Activated CD4-positive, alpha-beta T cell treated with anti-CD3 and anti-CD28 coated beads, Interleukin-2, amount 50 U/mL, for 48 hours (primary cell): ENCODE measurements at regions not wholly inside any gene's neighbourhood (a gene's known extent, or its start where the extent isn't known, plus 50 kb on each side); places are given as distances from the start of the nearest gene placed in this dataset.
A peak's percentile ranks its signal among the peaks of the same experiment; 100 is the strongest.
"Not testable (repeated sequence)": the region's sequence is repeated elsewhere in the genome, so short reads cannot be mapped to it uniquely, and the experiment has no call there.

Source experiments
- DNase-seq, 2 experiments: peaks; one replicate each; pipeline ENCODE4 v3.0.0-alpha.2; 2020

DNA sequence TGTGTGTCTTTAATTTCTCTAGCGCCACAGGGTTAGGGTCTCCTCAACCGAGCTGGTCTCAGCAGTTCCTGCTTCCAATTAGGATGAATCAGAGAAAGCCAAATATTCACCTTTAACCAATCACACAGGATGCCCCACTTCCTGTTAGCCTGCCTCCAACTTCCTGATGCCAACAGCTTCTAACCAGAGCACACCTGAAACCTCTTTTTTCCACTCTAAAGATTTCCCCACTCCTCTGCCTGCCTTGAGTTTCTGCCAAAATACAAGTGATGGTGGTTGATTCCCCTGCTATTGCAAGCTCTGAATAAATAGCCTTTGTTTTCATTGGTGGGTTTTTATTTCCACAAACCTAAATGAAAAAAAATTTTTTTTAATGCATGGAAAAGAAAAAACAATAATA, 144.7 kb upstream of the UST start:
- no peak for DNase-seq

DNA sequence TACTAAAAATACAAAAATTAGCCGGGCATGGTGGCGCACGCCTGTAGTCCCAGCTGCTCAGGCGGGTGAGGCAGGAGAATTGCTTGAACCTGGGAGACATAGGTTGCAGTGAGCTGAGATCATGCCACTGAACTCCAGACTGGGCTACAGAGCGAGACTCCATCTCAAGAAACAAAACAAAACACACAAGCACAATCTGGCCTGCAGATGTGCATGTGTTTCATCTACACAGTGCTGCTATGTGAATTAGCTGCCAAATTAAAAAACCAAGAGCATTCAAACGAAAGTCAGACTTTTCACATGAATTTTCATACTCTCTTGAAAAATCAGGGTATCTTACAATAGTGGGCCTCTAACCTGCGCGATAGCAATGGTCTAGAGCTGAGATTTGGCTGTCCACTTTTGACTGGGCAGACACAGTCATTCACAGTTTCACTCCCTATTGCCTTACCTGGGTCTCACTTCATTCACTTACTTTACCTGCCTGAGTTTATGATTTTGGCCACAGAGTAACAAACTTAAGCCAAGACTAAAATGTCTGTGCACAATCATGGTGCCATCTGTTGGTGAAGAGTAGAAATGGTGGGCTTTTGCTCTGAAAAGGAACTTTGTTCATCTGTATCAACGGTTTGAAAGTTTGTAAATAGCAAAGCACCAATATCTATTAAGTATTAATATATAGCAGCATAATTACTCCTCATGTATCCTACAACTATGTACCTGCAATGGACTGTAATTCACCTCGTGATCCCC, 138.5 kb upstream of the UST start:
- no peak for DNase-seq

DNA sequence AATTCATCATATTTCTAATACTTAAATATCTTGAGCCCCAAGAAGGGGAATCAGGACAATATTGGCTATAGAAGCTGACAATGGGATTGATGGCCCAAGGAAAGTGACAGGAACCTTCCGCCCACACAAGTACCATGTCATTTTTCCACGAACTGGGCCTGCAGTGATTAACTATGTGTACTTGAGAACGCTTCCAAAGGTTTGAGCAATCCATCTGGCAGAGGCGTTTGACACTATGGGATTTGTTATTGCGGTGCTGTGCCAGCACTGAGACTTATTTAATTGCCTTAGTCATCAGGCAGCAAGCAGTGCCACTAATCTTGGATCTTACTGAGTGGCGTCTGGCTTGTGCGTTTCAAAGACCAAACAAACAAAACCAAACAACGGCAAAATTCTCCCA, 135.6 kb upstream of the UST start:
- DNase-seq: no peak

DNA sequence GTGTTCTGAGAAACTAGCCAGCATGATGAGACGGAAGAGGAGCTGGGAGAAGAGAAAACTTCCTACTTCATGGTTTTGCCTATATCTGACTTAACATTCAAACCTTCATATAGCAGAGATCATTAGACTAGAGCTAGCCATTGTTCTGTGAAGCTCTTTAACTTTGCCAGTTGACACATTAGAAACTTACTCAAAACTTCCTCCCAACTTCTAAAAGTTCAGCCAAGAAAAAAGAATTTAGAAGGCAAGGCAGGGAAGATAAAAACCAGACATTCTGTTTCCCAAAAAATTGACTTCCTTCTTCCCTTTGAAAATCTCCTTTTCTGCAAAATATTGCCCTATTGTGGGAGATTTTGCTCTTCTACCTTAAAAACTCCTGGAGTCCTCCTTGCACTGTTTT, 134.8 kb upstream of the UST start:
- DNase-seq: no peak

DNA sequence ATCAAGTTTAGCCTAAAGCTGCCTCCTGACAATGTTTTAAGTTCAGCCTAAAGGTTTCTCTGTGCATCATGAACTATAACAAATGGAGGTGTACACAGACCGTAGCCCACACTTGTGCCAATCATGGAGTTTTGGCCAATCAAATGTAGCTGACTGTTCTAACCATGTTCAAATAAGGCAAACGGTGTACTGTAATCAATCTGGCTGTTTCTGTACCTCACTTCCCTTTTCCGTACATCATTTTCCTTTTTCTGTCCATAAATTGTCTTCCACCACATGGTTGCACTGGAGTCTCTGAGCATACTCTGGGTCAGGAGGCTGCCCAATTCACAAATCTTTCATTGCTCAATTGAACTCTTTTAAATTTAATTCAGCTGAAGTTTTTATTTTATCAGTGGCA, 132.2 kb upstream of the UST start:
- DNase-seq: no peak

DNA sequence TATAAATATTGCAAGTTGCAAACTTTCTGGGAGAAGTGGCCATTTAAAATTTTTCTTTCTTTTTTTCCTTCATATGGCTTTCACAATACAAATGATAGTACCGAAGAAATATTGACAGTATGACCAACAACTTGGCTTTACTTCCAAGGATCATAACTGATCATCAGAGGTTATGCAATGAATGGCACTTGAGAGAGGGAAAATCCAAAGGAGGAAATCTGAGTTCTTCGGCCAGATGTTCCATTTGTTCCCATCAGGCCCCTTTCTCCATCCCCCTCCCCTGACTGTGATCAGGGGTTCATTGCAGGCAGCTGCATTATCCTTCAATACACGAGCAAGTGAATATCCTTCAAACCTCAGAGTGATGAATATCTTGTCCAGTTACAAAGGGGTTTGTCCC, 130.0 kb upstream of the UST start:
- DNase-seq: no peak

DNA sequence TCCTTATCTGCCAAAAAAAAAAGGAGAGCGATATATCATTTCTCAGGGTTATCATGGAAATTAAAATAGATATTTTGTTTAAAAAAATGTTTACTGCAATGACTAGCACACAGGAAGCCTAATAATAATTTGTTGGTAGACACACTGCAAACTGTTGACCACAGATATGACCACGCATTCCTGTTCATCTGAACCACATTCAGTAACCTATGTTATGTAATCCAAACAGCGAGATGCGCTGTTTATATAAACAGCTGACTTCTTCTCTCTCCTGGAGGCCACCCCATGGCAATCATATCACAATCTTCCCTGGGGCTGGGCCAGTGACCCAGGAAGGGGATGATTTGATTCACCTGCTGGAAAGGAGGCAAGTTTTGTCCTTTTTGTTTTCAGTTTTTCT, 129.3 kb upstream of the UST start:
- DNase-seq: no peak

DNA sequence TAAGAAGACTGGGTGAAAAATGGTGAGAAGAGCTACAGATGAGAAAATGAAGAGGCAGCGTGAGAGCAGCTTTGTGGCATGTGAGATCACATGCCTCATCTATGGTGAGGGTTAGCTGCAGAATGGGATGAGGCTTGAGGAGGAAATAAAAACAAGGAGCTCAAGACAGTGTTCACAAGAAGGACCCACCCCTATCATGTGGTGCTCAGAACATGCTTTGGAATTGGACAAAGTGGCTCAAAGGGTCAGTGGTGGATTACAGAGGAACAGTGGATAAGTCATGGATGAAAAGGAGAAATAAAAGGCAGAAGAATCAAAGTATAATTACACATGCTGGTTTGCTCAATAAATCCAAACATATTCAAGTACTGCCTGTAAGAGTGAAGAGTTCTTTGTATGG, 126.9 kb upstream of the UST start:
- DNase-seq: no peak

DNA sequence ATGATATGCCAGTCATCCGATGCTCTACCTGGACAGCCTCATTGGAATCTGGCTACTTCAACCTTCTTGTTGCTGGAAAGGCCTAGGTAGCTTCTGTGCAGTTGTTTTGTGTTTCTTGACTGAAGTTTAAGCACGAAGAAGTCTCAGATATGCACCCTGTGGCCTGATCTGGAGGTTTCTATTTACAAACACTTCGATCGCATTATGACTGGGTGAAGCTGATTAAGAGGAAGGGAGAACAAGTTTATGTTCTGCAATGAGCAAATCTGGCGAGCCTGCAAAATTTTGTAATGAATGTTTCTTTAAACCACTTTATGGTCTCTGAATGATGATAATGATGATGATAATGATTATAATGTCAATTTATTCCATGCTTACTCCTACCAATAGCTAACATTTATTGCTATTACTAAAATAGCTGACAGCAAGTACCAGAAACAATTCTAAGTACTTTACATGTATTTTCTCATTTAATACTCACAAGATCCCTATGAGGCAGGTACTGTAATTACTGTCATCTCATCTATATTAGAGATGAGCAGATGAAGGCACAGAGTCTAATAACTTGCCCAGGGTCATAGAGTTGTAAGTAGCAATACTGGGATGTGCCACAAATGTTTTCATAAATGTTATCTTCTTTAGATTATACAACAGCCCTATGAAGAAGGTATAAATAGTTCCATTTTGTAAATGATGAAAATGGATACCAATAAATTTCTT, 126.1 kb upstream of the UST start:
- peak in 1 of 2 experiments; percentile 4 for DNase-seq

DNA sequence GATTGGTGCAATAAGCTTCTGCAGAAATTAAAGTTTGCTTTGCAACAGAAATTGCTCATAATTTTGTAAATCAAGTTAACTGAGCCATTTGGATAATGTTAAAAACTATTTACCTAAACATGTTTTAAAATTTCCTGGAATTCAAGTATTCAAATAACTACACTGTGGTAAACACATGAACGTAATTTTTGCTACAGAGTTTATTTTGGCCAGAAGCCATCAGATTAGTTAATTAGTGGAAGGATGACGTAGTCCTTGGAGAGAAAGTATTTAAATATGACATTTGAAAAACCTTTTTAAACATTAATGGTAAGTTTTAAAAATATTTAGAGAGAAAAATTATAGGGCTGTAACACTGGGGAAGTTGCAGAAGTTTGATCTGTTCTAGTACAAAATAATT, 121.2 kb upstream of the UST start:
- DNase-seq: no peak

DNA sequence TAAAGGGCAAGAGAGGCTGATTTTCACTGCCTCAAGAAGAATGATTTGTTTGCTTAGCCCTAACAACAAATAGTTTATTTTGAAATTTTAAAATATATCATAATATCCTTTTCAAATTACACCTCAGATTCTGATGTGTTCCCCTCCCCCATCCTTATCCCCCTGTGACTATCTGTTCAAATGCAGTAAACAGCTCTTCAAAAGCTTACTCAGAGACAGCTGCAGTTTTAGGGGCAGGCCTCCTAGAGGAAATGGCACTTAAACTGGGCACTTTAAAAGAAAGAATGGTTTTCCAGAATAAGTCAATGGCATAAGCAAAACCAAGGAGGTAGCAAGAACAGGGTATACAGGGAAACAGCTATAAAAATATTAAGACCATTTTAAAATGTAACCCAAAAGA, 118.6 kb upstream of the UST start:
- DNase-seq: no peak

DNA sequence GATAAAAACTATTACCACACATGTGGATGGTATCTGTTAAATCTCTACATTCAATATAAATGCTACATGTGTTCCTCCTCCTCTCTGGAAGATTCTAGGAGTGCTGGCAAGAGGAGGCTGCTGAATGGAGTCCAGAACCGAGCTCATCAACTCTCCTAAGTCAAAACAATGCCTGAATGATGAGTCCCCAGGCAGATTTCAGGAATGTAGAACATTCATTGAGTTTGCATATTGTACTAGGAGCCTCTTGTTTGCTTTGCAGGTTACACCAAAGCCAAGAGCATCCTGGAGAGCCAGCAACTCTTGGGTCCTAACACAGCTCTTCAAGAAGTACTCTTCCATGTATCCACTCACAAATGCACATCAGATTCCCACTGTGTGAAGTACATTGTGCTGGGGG, 117.6 kb upstream of the UST start:
- DNase-seq: no peak

DNA sequence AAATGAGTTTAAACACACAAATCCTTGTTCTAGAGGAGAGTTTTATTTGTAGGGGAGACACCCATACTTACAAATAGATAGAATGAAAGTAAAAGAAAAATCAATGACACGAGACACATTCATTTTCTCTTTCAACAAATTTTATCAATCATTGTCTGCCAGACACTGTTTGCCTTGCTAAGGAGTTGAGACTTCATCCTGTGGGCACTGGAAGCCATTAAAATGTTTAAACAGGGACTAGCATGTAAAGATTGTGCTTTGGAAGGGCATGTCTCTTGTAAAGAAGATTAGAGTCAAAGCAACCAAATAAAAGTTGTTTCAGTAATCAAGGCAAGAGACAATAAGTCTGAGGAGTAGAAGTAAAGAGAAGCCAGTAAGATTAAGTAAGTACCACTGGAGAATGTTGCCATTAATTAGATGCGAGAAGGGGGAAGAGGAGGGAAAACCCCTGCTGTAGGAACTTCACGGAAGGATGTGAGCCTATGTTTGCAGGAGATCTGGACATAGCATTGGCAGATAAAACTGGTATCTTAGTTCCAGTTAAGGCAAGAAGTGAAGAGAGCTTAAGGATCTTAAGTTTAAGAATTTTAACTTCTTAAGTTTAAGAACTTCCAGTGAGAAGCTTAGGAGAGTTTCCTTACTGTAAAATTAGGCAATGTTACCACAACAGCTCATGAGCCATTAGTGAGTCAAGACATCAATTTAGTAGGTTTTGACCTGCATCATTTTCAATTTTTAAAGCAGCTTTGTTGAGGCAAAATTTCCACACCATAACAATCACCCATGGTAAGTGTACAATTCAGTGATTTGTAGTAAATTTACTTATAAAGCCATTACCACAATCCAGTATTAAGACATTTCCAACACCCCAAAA, 117.0 kb upstream of the UST start:
- DNase-seq: no peak

DNA sequence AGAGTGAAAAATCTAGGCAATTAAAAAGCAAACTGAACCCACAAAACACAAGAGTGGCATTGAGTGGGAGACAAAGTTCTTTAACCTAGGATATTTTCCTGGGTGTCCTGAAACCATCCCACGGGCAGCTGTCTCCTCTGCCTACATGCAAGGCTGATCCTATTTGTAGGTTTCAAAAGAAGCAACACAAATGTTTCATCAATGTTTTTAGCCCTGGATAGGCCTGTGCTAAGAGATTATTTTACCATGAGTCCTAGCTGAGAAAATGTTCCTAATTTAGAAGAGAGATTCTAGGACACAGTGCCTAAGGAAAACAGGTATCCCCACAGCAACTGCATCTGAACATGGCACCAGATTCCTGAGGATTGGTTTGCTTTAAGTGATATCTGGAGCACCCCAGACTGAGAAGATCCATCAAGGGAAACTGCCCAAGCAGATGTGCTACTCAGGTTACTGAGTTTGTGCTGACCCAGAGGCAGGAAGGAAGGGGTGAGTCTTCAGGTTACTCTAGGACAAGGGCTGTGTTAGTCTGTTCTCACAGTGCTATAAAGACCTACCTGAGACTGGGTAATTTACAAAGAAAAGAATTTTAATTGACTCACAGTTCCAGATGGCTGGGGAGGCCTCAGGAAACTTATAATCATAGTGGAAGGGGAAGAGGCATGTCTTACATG, 111.6 kb upstream of the UST start:
- no peak for DNase-seq

DNA sequence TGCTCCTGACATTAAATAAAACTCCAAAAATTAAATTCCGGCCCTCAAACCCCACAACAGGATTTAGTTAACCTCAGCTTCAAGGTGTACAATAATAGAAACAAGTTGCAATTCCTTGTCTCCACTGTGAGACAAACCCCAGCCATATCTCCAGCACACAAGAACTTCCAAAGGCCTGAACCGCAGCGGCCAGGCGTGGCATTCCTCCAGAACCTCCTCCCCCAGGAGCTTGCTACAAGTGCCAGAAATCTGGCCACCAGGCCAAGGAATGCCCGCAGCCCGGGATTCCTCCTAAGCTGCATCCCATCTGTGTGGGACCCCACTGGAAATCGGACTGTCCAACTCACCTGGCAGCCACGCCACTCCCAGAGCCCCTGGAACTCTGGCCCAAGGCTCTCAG, 105.0 kb upstream of the UST start:
- not testable (repeated sequence) for DNase-seq

DNA sequence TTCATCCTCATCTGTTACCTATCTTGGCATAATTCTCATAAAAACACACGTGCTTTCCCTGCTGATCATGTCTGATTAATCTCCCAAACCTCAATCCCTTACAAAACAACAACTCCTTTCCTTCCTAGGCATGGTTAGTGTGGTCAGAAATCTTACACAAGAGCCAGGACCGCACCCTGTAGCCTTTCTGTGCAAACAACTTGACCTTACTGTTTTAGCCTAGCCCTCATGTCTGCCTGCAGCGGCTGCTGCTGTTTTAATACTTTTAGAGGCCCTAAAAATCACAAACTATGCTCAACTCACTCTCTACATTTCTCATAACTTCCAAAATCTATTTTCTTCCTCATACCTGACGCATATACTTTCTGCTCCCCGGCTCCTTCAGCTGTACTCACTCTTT, 103.6 kb upstream of the UST start:
- not testable (repeated sequence) for DNase-seq

DNA sequence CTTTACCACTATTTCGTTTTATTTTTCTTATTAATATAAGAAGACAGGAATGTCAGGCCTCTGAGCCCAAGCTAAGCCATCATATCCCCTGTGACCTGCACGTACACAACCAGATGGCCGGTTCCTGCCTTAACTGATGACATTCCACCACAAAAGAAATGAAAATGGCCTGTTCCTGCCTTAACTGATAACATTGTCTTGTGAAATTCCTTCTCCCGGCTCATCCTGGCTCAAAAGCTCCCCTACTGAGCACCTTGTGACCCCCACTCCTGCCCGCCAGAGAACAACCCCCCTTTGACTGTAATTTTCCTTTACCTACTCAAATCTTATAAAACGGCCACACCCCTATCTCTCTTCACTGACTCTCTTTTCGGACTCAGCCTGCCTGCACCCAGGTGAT, 101.8 kb upstream of the UST start:
- not testable (repeated sequence) for DNase-seq

DNA sequence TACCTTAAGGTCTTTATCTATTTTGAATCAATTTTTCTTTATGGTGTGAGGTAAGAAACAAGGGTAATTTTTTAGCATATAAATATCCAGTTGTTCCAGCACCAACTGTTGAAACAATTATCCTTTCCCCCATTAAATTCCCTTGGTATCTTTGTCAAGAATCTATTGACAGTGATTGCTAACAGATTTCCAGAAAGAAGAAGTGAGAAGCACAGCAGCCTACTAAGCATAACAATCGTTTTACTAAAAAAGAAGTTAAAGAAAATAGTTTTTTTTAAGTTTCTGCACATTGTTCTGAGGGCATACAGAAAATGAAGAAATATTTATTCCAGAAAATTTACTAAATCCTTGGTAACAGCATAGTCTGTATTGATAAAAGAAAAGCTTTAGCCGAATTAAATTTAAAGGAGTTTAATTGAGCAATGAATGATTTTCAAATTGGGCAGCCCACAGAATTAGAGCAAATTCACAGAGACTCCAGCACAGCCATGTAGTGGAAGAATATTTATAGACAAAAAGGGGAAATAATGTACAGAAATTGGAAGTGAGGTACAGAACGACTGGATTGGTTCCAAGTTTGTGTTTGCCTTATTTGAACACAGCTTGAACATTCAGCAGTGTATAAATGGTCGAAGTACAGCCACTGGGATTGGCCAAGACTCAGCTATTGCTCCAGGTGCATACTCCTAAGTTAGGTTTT, 97.9 kb upstream of the UST start:
- DNase-seq: no peak

DNA sequence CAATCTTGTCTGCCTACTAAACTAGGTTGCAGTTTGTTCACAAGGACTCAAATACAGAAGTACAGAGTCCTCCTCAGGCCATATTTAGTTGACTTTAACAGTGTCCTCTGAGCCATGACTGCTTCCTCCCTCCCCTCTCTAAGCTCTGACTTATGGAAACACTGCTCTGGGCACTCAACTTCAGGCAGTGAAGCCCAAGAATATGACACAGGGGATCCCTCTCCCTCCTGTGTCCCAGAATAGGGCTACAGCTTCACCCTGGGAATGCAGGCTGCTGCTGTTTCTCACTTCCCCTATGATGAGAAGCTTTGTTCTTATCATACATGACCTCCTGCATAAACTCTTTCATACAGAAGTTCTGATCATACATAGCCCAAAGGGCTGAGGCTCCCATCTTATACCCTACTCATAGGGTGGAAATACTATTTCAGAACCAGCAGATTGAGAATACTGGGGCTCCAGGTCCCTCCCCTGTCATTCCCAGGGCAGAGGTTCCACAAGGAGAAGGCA, 97.3 kb upstream of the UST start:
- no peak for DNase-seq

DNA sequence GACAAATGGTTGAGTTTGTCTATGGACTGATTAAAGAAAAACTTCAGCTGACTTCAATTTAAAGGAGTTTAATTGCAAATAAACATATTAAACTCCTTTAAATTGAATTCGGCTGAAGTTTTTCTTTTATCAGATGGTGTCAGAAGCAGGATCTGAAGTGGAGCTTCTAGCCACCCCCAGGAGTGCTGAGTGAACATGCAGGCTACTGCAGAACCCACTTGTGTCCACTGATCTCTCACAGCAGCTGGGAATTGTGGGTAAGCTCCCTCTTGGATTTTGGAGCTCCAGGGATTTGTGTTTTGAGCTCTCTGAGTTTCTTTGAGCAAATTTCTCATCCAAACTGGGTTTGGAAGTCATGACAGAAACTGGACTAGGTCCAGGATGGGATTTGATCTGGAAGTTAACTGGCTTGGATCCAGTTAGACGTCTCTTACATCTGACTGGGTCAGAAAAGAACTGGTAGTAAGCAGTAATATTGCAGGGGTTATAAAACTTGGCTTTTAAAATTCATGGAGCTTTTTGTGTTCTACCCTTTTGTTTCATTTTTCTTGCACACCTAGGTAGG, 95.8 kb upstream of the UST start:
- DNase-seq: no peak

DNA sequence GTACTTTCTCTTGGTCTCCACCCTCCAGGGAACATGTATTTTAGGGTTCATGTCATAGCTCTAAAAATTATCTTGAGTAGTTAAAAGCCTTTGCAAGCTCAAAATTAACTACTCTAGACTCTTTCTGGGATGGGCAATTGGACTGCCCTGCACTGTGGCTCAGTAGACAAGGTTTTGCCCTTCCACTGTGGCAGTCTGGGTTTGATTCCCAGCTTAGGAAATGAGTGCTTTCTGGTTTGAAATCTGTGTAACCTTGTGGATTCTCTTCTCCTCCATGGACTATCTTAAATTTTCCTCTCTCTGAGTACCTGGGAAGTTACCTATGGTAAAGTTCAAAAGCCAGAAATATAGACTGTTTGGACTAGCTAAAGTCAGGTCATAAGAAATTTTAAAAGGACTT, 94.6 kb upstream of the UST start:
- DNase-seq: no peak
